Osteoblast (primary cell): ENCODE measurements at regions not wholly inside any gene's neighbourhood (a gene's known extent, or its start where the extent isn't known, plus 50 kb on each side); places are given as distances from the start of the nearest gene placed in this dataset.
A peak's percentile ranks its signal among the peaks of the same experiment; 100 is the strongest.

Experiments used
- DNase-seq: peaks from one replicate; pipeline ENCODE4 v3.0.0; 2011; ENCODE audit warnings: low spot score, mixed read lengths; ENCODE audit not compliant: insufficient read length; ENCODE audit errors: missing footprints
- H2AFZ ChIP-seq: 2 replicates; pipeline ENCODE4 v1.6.0; 2011; ENCODE audit warnings: mild to moderate bottlenecking, low read length
- H3K27ac ChIP-seq: 2 replicates; pipeline ENCODE4 v1.5.1; 2011; ENCODE audit warnings: mild to moderate bottlenecking, low read depth, low read length, moderate library complexity
- H3K27me3 ChIP-seq: 2 replicates; pipeline ENCODE4 v1.6.0; 2012; ENCODE audit warnings: mild to moderate bottlenecking, control low read depth, inconsistent platforms, low read length, moderate library complexity; ENCODE audit not compliant: insufficient read depth
- H3K36me3 ChIP-seq: 2 replicates; pipeline ENCODE4 v1.5.1; 2011; ENCODE audit warnings: mild to moderate bottlenecking, low read length, control low read depth, moderate library complexity; ENCODE audit not compliant: insufficient read depth
- H3K4me1 ChIP-seq: 2 replicates; pipeline ENCODE4 v1.5.1; 2011; ENCODE audit warnings: mild to moderate bottlenecking, low read length, control low read depth, moderate library complexity; ENCODE audit not compliant: insufficient read depth
- H3K4me2 ChIP-seq: 2 replicates; pipeline ENCODE4 v1.6.0; 2011; ENCODE audit warnings: mild to moderate bottlenecking, low read length; ENCODE audit not compliant: insufficient read depth
- H3K4me3 ChIP-seq: fragments of 200-600 bp; sonication (generic); 3 replicates; pipeline ENCODE4 v1.5.1; 2012; ENCODE audit warnings: mild to moderate bottlenecking, low read length, inconsistent platforms; ENCODE audit not compliant: insufficient read depth
- H3K79me2 ChIP-seq: 2 replicates; pipeline ENCODE4 v1.6.0; 2012; ENCODE audit warnings: mild to moderate bottlenecking, low read length, control low read depth, inconsistent platforms; ENCODE audit not compliant: insufficient read depth
- H3K9me3 ChIP-seq: 2 replicates; pipeline ENCODE4 v1.5.1; 2011; ENCODE audit warnings: low read depth, low read length, control low read depth
- H4K20me1 ChIP-seq: 2 replicates; pipeline ENCODE4 v1.6.0; 2012; ENCODE audit warnings: mild to moderate bottlenecking, low read length, control low read depth; ENCODE audit not compliant: insufficient read depth
- TF ChIP-seq, protein P1 (sequence below): IDR thresholded peaks from 2 replicates; pipeline ENCODE4 v1.5.1; 2011; ENCODE audit warnings: mild to moderate bottlenecking, low read depth, low read length, moderate library complexity; ENCODE audit errors: extremely low read depth

GRCh38 chr12:25694072-25694471, 141.0 kb upstream of the LMNTD1 start:
- Histone ChIP-seq H3K9me3 (no peaks in the 10 kb centered on the region), H3K79me2 (no peaks in the 10 kb centered on the region), H4K20me1 (no peaks in the 10 kb centered on the region), H3K4me3 (peak overlapping the region; percentile 2), H3K4me2 (peak overlapping the region; percentile 54), H2AFZ (no peak overlapping the region), H3K27ac (peak overlapping the region; percentile 8), H3K4me1 (peaks cover 12% of the 10 kb centered on the region), H3K36me3 (no peaks in the 10 kb centered on the region), H3K27me3 (no peaks in the 10 kb centered on the region)
- peak; percentile 79 for DNase-seq
- TF ChIP-seq, protein P1, sequence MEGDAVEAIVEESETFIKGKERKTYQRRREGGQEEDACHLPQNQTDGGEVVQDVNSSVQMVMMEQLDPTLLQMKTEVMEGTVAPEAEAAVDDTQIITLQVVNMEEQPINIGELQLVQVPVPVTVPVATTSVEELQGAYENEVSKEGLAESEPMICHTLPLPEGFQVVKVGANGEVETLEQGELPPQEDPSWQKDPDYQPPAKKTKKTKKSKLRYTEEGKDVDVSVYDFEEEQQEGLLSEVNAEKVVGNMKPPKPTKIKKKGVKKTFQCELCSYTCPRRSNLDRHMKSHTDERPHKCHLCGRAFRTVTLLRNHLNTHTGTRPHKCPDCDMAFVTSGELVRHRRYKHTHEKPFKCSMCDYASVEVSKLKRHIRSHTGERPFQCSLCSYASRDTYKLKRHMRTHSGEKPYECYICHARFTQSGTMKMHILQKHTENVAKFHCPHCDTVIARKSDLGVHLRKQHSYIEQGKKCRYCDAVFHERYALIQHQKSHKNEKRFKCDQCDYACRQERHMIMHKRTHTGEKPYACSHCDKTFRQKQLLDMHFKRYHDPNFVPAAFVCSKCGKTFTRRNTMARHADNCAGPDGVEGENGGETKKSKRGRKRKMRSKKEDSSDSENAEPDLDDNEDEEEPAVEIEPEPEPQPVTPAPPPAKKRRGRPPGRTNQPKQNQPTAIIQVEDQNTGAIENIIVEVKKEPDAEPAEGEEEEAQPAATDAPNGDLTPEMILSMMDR = no peak

DNA sequence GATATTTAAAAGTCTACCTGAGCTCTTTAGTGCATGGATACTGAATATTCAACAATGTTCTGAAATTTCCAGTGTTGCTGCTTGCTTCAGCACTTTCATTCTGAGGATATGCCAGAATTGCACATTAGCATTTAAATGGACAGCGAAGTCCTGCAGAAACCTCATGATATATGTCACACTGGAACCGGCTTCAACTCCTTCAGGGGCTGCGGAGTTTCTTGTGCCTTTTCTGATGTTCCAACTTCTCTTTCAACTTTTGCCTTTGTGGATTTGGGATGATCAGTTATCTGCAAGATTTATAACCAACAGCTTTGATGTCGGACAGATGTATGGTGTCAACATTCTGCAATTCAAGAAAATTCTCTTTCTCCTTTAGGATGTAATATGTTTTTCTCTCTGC, 142.5 kb upstream of the LMNTD1 start:
- TF ChIP-seq, protein P1 = no peak

GRCh38 chr12:25698772-25699171, 145.7 kb upstream of the LMNTD1 start:
- Histone ChIP-seq H3K36me3 (no peaks in the 10 kb centered on the region), H3K79me2 (no peaks in the 10 kb centered on the region), H4K20me1 (no peaks in the 10 kb centered on the region), H3K27ac (no peak overlapping the region), H3K4me2 (no peak overlapping the region), H3K4me3 (no peak overlapping the region), H3K4me1 (peaks cover 2% of the 10 kb centered on the region), H3K9me3 (no peaks in the 10 kb centered on the region), H3K27me3 (no peaks in the 10 kb centered on the region), H2AFZ (no peak overlapping the region)
- TF ChIP-seq, protein P1 = no peak
- no peak for DNase-seq

More for the DNA sequence above, 142.5 kb upstream of the LMNTD1 start:
- H3K27ac ChIP-seq = no peak overlapping the region
- H2AFZ ChIP-seq = no peak overlapping the region
- no peak for DNase-seq
- no peaks in the 10 kb centered on the region for H3K9me3 ChIP-seq
- no peak overlapping the region for H3K4me2 ChIP-seq
- H4K20me1 ChIP-seq = no peaks in the 10 kb centered on the region
- no peaks in the 10 kb centered on the region for H3K27me3 ChIP-seq
- no peaks in the 10 kb centered on the region for H3K36me3 ChIP-seq
- peaks cover 12% of the 10 kb centered on the region for H3K4me1 ChIP-seq
- H3K4me3 ChIP-seq = no peak overlapping the region
- no peaks in the 10 kb centered on the region for H3K79me2 ChIP-seq

GRCh38 chr12:25699454-25699853, 146.4 kb upstream of the LMNTD1 start:
- no peak for DNase-seq
- no peak overlapping the region for H3K27ac ChIP-seq
- no peaks in the 10 kb centered on the region for H3K27me3 ChIP-seq
- no peak overlapping the region for H2AFZ ChIP-seq
- no peaks in the 10 kb centered on the region for H4K20me1 ChIP-seq
- H3K4me3 ChIP-seq = no peak overlapping the region
- TF ChIP-seq, protein P1 = no peak
- no peaks in the 10 kb centered on the region for H3K4me1 ChIP-seq
- H3K36me3 ChIP-seq = no peaks in the 10 kb centered on the region
- H3K9me3 ChIP-seq = no peaks in the 10 kb centered on the region
- no peak overlapping the region for H3K4me2 ChIP-seq
- H3K79me2 ChIP-seq = no peaks in the 10 kb centered on the region
